Epidermal melanocyte (primary cell): ENCODE measurements at regions not wholly inside any gene's neighbourhood (a gene's known extent, or its start where the extent isn't known, plus 50 kb on each side); places are given as distances from the start of the nearest gene placed in this dataset.
A peak's percentile ranks its signal among the peaks of the same experiment; 100 is the strongest.

Source experiments
- DNase-seq: peaks from one replicate; pipeline ENCODE4 v3.0.0; 2011; ENCODE audit warnings: low spot score; ENCODE audit not compliant: insufficient read length

DNA sequence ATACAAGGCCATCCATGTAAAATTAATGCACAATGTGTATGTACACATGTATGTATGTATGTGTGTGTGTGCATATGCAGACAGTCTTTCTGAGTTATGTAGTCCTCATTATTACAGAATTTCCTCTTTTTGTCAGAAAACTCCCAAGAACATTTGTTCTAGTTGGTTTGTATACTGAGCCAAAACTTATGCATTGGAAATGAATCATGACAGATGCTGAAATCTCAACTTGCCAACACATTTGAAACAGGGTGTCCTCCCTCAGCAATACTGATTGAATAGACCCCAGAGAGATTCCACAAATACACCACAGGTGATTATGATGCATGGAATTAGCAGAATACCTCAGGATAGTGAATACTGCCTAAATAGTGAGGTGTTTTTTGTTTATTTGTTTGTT is 472.9 kb upstream of the PCDH15 start:
- DNase-seq: no peak

DNA sequence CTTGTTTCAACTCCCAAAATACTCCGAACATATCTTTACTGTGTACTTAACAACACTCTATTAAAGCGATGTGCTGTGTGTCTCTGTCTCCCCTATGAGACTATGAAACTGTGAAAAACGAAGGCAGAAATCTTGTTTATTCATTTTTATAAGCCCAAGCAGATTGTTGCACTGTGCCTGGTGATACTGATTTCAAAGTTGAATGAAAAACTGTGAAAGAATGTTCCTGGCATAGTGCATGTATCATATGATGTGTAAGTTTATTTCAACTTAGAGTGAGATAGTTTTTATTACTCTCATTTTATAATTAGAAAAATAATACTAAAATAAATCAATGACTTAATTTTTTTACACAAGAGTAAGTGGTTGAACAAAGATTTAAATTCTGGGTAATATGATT is 471.9 kb upstream of the PCDH15 start:
- DNase-seq: no peak

DNA sequence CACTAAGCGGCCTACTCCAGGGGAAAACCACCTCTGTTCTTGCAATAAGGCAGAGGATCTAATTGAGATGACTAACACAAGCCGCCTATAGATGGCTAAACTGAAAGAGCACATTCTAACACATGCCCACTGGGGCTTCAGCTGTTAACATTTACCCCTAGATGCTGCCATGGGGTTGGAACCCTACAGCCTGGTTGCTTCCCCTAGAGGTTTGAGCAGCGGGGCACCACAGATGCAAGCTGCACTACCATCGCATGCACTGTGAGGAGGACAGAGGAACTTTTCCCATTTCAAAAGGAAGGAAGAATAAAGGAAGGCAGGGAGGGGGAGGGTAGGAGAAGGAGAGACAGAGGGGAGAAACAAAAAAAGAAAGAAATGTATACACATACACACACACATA is 465.8 kb upstream of the PCDH15 start:
- no peak for DNase-seq

DNA sequence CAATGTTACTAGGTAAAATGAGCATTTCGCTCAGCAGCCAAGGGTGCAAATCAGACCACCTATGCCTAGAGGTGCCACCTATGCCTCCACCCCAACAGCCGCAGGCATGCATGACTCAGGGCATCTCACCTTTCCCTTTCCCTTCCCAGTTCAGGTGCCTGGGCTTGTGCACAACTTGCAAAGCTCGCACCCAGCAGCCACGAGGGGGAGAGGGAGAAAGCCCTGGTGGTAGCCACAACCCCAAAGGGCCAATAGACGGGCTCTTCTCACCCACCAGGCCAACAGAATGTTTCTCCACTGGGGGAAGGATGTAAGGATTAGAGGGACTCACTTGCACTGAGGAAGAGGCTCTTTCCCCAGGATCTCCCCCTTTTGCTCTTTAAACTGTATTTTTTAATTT is 462.3 kb upstream of the PCDH15 start:
- no peak for DNase-seq

DNA sequence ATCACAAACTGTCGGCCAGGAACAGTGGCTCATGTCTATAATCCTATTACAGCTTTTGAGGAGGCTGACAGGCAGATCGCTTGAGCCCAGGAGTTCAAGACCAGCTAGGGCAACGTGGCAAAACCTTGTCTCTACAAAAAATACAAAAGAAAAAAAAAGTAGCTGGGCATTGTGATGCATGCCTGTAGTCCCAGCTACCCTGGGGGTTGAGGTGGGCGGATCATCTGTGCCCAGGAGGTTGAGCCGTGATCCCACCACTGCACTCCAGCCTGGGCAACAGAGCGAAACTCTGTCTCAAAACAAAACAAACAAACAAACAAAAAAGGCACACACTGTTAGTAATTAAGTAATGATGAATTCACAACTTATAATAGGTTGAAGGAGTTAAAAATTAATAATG is 441.5 kb upstream of the PCDH15 start:
- no peak for DNase-seq

DNA sequence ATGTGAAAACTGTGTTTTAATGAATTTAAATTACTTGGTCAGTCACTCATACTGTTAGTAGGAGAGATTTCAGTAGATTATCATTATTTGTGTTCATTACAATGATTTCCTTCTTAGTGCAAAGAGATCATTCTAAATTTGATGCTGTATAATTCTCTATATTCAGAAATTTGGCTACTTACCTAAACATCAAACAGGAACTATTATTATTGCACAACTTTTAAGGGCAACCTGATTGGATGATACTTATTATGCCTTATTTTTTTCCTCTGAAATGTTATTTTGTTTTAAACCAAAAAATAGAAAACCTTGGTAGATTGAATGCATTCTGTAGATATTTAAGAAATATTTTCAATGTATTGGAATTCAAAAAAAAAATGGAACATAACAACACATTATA is 436.4 kb upstream of the PCDH15 start:
- DNase-seq: no peak

DNA sequence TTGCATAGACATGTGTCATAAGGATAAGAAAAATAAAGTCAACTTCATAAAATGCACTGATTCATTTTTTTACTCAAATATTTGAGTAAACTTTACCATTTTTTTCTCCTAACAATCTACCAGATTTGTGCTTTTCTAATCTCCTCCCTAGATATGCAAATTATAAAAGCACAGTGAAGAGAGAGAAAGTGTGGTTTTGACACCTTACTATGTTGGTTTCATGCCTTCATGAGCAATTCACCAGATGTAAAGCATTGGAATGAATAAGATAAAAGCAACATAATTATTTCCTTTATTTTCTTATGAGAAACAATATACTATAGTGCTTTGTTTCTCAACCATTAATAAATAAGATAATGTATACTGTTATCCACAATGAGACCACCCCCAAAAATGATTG is 432.5 kb upstream of the PCDH15 start:
- no peak for DNase-seq

DNA sequence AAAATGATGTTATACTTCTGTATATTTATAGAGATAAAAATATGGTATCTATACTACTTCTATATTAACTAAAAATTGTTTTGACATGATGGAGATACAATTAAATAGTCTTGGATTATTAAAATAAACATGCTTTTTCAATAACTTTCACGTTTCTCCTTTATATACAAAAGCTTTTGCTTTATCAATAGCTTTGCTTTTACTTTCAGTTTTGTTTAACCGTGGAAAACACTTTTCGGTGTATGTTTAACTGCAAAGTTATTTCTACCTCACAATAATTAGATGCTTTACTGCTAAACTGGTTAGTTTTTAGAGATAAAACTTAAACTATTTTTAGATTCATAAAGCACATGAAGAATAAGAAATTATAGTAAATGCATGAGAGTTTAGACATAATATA is 432.1 kb upstream of the PCDH15 start:
- DNase-seq: no peak

DNA sequence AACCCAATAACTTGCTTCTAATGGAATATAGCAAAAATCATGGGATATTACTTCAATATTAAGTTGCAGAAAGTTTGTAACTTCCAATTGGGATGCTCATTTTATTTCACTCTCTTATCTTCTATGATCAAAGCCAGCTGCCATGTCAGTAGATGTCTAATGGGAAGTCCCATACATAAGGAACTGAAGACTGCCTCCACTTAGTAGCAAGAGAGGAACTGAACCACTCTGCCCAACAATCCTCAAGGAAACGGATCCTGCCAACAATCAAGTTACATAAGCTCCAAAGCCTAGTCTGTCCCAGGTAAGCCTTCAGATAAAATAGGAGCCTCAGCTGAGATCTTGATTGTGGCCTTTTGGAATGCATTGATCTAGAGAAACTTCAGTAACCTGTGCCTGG is 431.5 kb upstream of the PCDH15 start:
- DNase-seq: no peak

DNA sequence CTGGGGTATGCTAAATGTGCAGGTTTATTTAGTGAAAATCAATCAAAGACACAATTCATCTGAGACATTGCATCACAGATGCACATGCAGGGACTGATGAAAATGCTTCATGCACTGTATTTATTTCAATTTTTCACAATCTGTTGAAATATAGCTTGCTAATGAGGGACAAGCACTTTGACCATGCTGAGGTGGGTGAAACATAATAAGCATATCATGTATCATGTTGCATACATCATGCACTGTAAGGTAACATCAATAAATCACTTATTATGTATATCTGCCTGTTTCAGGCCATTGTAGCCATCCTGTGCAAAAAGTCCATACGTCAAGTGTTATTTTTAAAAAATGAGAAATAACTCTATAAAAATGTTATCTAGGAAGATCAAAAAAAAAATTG is 426.9 kb upstream of the PCDH15 start:
- no peak for DNase-seq

DNA sequence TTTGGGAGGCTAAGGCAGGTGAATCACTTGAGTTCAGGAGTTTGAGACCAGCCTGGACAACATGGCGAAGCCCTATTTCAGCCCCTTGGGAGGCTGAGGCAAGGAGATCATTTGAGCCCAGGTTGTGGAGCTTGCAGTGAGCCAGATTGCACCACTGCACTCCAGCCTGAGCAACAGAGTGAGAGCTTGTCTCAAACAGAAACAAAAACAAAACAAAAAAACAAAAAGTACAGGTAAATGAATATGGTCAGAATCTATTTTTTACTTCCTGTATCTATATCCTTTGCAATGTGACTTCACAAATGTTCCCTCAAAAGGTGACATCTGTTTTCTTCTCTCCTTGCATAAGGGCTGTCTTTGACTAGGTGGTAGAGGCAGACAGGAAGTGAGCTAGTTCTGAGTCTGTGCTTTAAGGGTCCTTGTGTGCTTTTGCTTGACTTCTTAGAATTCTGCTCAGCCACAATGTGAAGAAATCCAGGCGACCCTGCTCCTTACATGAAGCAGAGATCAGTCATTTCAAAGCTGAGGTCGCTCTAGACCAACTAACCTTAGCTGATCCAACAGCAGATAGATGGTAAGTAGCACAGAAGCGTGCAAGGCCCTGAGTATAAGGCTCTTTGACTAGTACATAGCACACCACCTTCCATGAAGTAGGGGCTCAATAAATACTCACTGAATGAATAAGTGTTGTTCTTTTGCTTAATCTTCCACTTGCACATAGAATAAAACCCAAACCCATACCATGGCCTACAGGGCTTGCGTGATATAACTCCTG is 423.2 kb upstream of the PCDH15 start:
- no peak for DNase-seq

DNA sequence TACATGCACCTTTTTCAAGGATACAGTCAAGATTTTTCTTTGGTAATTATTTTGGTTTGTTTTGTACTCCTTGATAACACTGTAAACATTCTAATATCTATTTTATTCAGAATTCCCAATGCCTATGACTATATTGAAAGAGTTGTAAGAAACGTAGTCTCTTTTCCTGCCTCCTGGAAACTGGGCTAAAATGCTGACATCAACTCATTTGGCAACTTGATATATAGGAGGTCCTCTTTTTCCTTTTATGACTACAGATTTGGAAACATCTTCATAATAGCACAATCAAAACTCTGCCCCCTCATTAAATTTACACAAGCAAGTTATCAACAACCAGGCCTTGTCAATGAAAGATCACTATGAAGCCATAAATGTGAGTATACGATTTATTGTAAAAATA is 422.3 kb upstream of the PCDH15 start:
- no peak for DNase-seq

DNA sequence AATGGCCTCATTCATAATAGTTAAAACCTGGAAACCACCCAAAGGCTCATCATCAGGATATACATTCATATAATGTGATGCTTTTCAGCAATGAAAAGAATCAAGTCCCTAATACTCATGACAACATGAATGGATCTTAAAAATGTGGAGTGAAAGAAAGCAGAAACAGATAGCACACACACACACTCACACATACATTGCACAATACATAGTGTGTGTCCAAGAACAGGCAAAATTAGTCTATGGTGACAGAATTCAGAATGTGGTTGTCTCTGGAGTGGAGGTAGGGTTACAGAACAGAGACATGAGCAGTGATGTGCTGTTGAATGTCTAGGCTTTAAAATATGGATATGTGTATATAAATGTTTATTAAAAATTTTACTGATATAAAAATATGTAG is 419.9 kb upstream of the PCDH15 start:
- no peak for DNase-seq

DNA sequence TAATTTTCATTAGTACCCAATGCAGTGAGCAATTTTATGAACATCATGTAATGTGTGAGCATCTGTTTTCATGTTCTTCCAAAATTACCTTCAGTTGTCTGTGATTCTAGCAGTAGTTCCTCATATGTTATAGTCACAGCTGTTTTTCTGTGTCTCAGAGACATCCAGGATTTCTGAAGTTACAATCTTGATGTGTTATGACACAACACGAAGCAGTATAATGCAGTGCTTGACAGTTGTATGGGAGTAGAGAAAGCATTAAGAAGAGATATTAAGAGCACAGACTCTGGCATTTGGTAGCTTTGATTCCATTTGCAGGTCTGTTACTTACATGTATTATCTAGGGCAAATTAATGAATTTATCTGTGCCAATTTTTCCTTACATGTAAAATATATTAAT is 414.7 kb upstream of the PCDH15 start:
- no peak for DNase-seq

DNA sequence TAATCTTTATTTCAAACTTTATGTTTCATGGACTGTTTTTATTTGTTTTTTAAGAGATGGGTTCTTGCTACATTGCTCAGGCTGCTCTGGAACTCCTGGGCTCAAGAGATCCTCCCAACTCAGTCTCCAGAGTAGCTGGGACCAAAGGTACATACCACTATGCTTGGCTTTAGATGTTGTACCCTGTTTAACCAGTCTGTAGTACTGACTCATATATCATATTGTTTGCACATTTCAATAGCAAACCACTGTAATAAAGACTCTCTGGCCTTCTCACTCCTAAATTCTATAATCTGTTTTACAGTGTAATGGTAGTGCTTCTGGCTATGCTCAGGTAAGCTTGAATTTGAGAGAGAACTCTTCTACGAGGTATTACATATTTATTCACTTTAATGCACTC is 413.6 kb upstream of the PCDH15 start:
- DNase-seq: no peak

DNA sequence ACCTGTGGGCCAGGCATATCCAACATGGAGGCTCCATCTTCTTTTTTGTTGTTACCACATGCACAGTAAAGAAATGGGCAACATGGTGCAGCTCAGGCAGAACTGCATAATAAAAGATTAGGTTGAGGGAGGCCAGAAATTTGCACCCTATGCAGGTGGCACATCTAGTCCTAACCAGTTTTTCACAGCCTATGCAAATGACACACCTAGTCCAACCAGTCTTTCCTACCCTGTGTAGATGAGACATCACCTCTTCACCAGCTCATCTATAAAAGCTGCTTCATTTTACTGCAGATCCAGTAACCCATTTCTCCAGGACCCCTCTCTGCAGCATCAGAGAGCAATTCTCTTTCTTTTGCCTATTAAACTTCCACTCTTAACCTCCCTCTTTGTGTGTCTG is 411.0 kb upstream of the PCDH15 start:
- DNase-seq: no peak

DNA sequence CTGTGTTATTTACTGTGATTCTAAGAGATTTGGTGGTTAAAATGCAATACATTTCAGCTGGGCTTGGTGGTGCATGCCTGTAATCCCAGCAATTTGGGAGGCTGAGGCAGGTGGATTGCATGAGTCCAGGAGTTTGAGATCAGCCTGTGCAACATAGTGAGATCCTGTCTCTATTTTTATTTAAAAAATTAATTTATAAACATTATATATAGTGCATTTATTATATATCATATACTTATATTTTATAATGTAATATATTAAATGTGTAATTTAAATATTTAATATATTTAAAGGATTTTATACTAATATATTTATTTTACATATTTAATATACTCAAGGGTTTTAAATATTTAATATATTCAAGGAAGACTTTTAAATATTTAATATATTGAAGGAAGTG is 402.8 kb upstream of the PCDH15 start:
- DNase-seq: no peak

DNA sequence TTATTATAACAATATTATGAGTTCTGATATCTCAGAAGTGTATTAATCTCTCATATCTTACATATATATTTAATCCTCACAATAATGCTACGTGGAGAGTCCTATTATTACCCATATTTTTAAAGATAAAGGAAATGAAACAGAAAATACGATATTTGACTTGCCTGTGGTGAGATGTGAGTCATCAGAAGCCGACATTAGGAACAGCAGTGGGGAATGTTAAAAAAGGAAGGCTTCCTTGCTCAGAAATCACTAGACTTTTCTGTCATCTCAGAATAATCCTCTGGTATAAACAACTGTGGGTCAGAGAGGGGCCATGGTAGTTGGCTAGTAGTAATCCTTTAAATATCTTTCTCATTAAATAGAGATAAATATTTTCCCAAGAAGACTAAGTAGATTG is 402.3 kb upstream of the PCDH15 start:
- DNase-seq: no peak

DNA sequence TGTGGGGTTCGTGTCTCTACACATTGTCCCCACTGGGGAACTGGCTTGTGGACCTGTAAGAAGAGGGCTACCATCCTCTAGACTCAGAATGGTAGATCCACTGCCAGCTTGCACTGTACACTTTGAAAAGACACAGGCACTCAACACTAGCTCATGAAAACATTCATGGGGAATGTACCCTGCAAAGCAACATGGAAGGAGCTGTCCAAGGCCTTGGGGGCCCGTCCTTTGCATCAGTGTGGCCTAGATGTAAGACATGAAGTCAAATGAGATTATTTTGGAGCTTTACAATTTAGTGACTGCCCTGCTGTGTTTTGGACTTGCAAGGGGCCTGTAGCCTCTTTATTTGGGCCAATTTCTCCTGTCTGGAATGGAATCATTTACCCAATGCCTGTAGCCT is 399.0 kb upstream of the PCDH15 start:
- no peak for DNase-seq

DNA sequence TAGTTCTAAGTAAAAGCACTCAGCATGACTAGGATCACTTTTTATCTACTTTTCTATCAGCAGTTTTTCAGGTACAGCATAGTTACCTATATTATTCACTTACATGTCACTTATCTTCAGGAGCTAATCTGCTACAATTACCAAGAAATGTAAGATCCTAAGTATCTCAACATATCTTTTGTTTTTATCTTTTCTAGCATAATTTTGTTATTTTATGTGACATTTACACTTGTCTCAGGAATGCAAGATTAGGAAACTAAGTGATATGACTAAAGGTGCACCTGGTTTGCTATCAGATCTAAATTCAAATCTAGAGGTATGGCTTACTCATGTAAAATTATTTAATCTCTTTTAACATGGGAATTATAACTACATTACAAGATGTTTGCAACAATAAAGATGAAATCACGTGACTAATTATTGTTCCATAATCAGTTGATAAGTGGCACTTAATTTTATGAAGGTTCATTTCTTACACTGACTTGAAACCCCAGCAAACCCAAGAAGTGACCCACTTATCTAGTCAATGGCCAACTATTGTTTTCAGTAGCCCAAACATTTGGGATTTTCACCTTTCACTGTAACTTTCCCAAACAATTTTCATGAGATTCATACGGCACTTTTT is 390.3 kb upstream of the PCDH15 start:
- no peak for DNase-seq

DNA sequence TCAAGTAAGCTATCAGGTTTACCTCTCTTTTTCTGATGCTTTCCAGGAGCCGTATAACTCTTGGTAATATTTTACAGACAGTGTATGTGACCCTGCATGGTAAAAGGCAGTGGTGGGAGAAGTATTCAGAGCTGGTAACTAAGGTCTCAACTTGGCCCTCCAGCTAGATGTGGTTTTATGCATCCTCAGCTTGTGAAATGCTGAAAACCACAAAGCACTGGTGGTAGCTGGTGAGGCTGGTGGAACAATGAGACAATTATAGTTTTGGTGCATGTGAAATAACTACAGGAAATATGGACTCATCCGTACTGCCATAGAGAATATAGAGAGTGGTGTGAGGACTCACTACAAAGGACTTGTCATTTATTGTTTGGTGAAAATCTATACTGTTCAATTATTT is 383.0 kb upstream of the PCDH15 start:
- peak; percentile 15 for DNase-seq

DNA sequence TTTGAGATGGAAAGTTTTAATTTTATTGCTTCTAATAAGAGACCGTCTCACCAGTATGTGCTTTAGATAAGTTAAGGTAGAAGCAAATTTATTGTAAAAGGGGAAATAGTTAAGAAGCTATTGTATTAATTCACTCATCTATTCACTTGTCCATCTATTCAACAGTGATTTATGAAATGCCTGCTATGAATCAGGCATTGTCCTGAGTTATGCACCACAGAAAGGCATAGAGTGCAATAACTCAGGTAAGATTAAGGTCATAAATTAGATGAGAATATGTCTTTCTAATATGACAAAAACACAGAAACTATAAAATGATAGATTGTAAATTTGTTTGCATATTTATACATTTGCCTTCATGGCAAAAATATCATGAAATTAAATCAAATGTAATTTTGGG is 379.3 kb upstream of the PCDH15 start:
- DNase-seq: no peak

DNA sequence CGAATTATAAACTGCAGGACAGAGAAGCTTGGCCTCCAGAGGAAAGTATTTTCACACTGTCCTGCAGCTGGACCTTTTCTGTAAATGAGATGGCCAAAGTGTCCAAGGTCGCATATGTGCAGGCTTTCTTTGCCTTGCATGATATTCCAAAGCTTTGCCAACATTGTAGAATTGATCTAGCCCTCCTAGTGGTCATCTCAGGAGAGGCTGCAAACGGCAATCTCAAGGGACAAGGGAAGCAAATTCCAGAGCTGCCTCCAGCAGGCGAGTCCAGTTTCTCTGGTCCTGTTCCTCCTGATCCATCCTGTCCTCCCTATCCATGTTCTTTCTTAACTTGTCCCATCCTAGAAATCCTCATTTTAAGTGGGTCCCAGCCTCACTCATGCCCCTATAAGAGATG is 373.4 kb upstream of the PCDH15 start:
- DNase-seq: no peak

DNA sequence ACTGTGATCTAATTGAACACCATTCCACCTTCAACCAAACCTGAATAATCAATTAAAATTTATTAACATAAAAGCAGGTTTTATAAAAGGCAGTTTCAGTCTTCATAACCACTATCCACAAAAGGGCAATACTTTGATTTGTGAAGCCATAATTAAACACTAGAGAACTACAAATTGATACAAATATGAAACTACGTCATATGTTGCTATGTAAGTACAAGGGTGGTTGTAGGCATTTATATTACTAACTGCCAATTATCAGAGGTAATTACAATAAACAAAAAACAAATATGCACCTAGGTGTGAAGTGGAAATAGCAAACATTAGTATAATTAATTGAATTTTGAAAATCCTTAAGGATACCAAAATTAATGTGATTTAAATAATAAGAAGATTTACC is 368.5 kb upstream of the PCDH15 start:
- DNase-seq: no peak
